D721Med (cell line): ENCODE measurements at regions not wholly inside any gene's neighbourhood (a gene's known extent, or its start where the extent isn't known, plus 50 kb on each side); places are given as distances from the start of the nearest gene placed in this dataset.

Experiments used
- DNase-seq: peaks from one replicate; pipeline ENCODE4 v3.0.0; 2011; ENCODE audit warnings: low spot score; ENCODE audit not compliant: insufficient read length
- FAIRE-seq: peaks from 2 replicates; lab custom pipeline; 2011; peaks lifted over from hg19 to GRCh38; lab: Jason Lieb, UNC
- TF ChIP-seq, protein P1 (sequence below): IDR thresholded peaks from 2 replicates; pipeline ENCODE4 v1.5.1; 2012; ENCODE audit warnings: mild to moderate bottlenecking, control low read depth; ENCODE audit not compliant: insufficient read depth; ENCODE audit errors: missing control alignments

DNA sequence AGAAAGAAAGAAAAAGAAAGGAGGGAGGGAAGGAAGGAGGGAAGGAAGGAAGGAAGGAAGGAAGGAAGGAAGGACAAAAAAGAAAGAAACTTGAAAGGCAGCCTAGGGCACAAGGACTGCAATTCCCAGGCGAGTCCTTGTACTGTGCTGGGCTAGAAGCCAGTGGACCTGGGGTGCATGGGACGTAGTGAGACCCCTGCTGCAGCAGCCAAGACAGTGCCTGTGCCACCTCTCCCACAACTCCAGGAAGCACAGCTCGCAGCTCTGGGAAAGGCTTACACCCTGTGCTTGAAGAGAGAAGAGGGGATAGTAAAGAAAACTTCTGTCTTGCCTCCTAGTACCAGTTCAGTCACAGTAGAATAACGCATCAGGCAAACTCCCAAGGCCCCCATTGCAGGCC lies 227.9 kb upstream of the CDH7 start:
- FAIRE-seq = peak; percentile 53
- no peak for DNase-seq
- TF ChIP-seq, protein P1, sequence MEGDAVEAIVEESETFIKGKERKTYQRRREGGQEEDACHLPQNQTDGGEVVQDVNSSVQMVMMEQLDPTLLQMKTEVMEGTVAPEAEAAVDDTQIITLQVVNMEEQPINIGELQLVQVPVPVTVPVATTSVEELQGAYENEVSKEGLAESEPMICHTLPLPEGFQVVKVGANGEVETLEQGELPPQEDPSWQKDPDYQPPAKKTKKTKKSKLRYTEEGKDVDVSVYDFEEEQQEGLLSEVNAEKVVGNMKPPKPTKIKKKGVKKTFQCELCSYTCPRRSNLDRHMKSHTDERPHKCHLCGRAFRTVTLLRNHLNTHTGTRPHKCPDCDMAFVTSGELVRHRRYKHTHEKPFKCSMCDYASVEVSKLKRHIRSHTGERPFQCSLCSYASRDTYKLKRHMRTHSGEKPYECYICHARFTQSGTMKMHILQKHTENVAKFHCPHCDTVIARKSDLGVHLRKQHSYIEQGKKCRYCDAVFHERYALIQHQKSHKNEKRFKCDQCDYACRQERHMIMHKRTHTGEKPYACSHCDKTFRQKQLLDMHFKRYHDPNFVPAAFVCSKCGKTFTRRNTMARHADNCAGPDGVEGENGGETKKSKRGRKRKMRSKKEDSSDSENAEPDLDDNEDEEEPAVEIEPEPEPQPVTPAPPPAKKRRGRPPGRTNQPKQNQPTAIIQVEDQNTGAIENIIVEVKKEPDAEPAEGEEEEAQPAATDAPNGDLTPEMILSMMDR = no peak

DNA sequence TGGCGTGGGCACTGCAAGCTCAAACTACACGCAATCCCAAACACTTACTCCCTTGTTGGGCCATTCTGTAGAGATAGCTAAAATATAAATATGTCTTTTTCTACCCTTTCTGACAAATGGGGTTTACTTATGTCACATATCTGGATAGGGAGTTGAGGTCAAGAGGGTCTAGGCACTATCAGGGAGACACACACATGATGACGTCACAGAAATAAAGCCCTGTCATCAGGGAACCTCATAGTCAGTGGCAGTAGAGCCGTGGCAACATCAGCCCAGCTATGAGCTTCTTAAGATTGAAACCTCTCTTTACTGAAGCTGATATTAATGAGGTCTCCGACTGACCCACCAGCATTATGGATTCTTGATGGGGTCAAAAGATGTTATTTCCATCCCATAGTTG lies 234.6 kb upstream of the CDH7 start:
- TF ChIP-seq, protein P1 = no peak
- DNase-seq (no peak), FAIRE-seq (peak; percentile 97)

DNA sequence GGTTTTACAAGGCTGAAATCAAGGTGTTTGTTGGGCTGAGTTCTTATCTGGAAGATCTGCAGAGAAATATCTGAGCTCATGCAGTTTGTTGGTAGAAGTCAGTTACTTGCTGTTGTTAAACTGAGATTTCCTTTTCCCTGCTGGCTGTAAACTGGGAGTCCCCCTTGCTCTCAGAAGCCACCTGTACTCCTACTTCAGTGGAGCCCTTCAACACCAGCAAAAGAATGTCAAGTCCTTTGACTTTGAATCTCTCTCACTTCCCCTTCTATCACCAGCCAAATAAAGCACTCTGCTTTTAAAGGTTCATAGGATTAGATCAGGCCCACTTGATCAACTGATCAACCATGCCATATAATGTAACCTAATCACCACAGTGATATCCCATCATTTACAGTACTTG lies 252.2 kb upstream of the CDH7 start:
- TF ChIP-seq, protein P1 = no peak
- no peak for FAIRE-seq
- no peak for DNase-seq

DNA sequence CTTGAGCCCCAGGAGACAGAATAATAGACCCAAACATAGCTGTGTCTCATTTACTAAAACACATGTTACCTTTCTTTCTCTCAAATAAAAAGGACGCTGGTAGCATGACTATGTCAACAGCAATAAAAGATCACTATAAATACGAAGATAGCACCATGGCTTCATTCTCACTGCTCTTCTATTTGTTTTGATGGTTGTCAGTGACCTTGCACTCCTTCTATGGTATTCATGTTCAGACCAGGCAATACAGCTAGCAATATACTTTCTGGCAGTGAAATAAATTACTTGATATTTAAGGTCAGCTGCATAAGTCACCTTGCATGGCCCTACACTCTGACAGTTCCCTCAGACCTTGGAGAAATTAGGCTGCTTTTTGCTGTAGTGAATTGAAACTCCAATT lies 263.2 kb upstream of the CDH7 start:
- TF ChIP-seq, protein P1 = no peak
- no peak for FAIRE-seq
- DNase-seq = no peak

DNA sequence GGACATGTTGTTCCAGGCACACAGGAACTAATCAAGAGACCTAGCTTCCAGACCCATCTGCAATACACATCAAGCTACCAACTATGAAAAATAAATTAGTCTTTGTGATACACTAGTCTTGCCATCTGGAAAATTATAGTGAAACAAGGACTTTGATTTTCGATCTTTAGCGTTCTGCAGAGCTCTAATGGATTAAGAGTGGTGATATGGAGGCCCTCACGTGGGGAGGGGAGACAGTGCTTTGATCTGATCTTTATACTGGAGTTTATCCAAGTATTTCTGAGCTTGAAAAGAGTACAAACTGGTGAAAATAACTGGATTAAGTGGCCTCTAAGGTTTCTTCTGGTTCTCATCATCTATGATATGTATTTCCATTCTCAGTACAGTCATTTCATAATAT lies 273.4 kb upstream of the CDH7 start:
- no peak for FAIRE-seq
- DNase-seq = no peak
- TF ChIP-seq, protein P1 = no peak

DNA sequence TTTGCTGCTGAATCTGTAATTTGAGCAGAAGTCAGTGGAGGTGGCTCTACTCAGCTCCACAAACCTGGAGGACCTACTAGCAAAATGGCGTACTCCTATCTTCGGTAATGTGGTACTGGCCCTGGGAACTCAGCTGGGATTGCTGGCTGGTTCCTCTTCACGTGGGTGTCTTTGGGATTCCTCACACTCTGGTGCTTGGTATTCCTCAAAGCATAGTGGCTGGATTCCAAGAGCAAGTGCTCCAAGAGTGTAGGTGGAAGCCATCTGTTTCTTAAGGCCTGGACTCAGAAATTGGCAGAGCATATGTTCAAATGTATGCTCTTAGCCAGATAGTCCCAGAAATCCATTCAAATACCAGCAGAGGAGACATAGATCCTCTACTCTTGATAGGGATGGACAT lies 281.9 kb upstream of the CDH7 start:
- DNase-seq (no peak), FAIRE-seq (no peak)
- TF ChIP-seq, protein P1 = no peak

DNA sequence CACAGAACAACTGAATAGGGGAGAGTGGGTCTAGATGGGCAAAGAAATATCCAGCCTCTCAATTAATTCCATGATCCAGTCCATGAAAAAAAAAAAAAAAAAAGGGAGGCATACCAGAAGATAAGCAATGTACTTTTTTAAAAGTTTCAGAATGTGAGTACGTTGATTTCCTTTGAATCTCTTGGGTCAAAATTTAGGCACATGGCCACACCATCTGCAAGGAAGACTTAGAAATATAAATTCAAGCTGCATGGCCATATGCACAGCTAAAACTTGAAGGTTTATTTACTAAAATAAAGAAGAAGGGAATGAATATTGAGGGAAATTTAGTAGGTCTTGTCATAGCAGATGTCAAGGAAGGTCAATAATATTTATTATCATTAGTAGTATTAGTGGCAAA lies 286.5 kb upstream of the CDH7 start:
- TF ChIP-seq, protein P1 = no peak
- DNase-seq (no peak), FAIRE-seq (peak; percentile 90)
